Keratinocyte (primary cell): ENCODE measurements at regions not wholly inside any gene's neighbourhood (a gene's known extent, or its start where the extent isn't known, plus 50 kb on each side); places are given as distances from the start of the nearest gene placed in this dataset.

Source experiments
- DNase-seq: peaks from one replicate; pipeline ENCODE4 v3.0.0-alpha.2; 2011; ENCODE audit warnings: low read depth, missing footprints, low spot score
- FAIRE-seq: peaks from 2 replicates; lab custom pipeline; 2011; peaks lifted over from hg19 to GRCh38; lab: Jason Lieb, UNC
- H2AFZ ChIP-seq: 2 replicates; pipeline ENCODE4 v1.6.0; 2012; ENCODE audit warnings: low read length, control low read depth, inconsistent platforms; ENCODE audit not compliant: control insufficient read depth
- H3K27ac ChIP-seq: 2 replicates; pipeline ENCODE4 v1.5.1; 2011; ENCODE audit warnings: low read length; ENCODE audit not compliant: control insufficient read depth, insufficient read depth
- H3K27me3 ChIP-seq: 3 replicates; pipeline ENCODE4 v1.6.0; 2011; ENCODE audit warnings: low read length; ENCODE audit not compliant: control insufficient read depth, insufficient read depth; ENCODE audit errors: extremely low read depth
- H3K36me3 ChIP-seq, 2 experiments: 2 replicates in 1 of 2; 3 replicates in 1 of 2; pipeline ENCODE4 v1.5.1; 2011; ENCODE audit warnings: low read length in 2 of 2, mild to moderate bottlenecking in 1 of 2; ENCODE audit not compliant: control insufficient read depth in 2 of 2, insufficient read depth in 2 of 2; ENCODE audit errors: extremely low read depth in 1 of 2
- H3K4me1 ChIP-seq: 3 replicates; pipeline ENCODE4 v1.5.1; 2011; ENCODE audit warnings: low read length; ENCODE audit not compliant: control insufficient read depth, insufficient read depth; ENCODE audit errors: extremely low read depth
- H3K4me2 ChIP-seq: 3 replicates; pipeline ENCODE4 v1.6.0; 2011; ENCODE audit warnings: low read depth, low read length; ENCODE audit not compliant: control insufficient read depth, insufficient read depth; ENCODE audit errors: extremely low read depth
- H3K4me3 ChIP-seq, 3 experiments: fragments of 200-600 bp in 1 of 3; sonication (generic) in 1 of 3; 2 replicates in 2 of 3; 3 replicates in 1 of 3; pipeline ENCODE4 v1.5.1; 2011 to 2016; ENCODE audit warnings: low read length in 3 of 3, mild to moderate bottlenecking in 3 of 3, control low read depth in 2 of 3, inconsistent platforms in 1 of 3, low read depth in 1 of 3, mixed read lengths in 1 of 3, mixed run types in 1 of 3, moderate library complexity in 1 of 3; ENCODE audit not compliant: control insufficient read depth in 2 of 3, insufficient read depth in 2 of 3; ENCODE audit errors: extremely low read depth in 1 of 3
- H3K79me2 ChIP-seq: 2 replicates; pipeline ENCODE4 v1.6.0; 2012; ENCODE audit warnings: low read length; ENCODE audit not compliant: control insufficient read depth, insufficient read depth
- H3K9ac ChIP-seq: 3 replicates; pipeline ENCODE4 v1.6.0; 2011; ENCODE audit warnings: low read length; ENCODE audit not compliant: control insufficient read depth, insufficient read depth; ENCODE audit errors: extremely low read depth
- H3K9me1 ChIP-seq: 3 replicates; pipeline ENCODE4 v1.6.0; 2011; ENCODE audit warnings: low read length; ENCODE audit not compliant: control insufficient read depth, insufficient read depth; ENCODE audit errors: extremely low read depth
- H3K9me3 ChIP-seq: 2 replicates; pipeline ENCODE4 v1.5.1; 2012; ENCODE audit warnings: low read depth, low read length; ENCODE audit not compliant: control insufficient read depth
- H4K20me1 ChIP-seq: 3 replicates; pipeline ENCODE4 v1.6.0; 2011; ENCODE audit warnings: low read length; ENCODE audit not compliant: control insufficient read depth, insufficient read depth; ENCODE audit errors: extremely low read depth
- EZH2 ChIP-seq: IDR thresholded peaks from one replicate; pipeline ENCODE4 v1.6.1; 2012; ENCODE audit warnings: inconsistent platforms, mild to moderate bottlenecking, low read length, moderate library complexity
- dilution Hi-C: fragments of 300-500 bp; cut with MboI; formaldehyde crosslinking; loops from one replicate; pipeline ENCODE4 v1.7.0; 2020; ENCODE audit warnings: low sequenced_read_pairs; ENCODE audit not compliant: extremely low pct_ligation_motif_present
- TF ChIP-seq, protein P1 (sequence below), 3 experiments: IDR thresholded peaks in 1 of 3; conservative IDR thresholded peaks in 1 of 3; optimal IDR thresholded peaks in 1 of 3; 2 replicates in 2 of 3; 3 replicates in 1 of 3; pipeline versions ENCODE3 to v1.5.1; 2011; ENCODE audit warnings: low read length in 3 of 3, mild to moderate bottlenecking in 3 of 3, moderate library complexity in 2 of 3, control low read depth in 1 of 3, inconsistent platforms in 1 of 3; ENCODE audit not compliant: insufficient read depth in 2 of 3; ENCODE audit errors: extremely low read depth in 1 of 3

DNA sequence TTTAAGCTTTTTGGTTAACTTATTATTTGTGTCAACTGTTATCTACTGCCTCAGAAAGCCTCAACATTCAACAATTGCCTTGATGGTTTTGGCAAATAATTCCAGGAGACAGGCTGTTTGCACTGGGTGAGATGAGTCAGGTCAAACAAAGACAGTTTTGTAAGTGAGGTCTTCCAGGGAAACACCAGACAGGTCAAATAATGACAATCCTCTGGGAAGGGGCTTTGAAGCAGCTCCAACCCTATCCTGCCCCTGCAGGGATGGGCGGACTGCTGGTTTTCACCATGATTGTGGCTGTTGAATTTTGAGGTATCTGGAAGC is 79.4 kb upstream of the PRR23E start:
- no peak overlapping the region for H3K27ac ChIP-seq
- H3K9ac ChIP-seq = no peak overlapping the region
- H3K4me2 ChIP-seq = no peak overlapping the region
- H3K4me3 ChIP-seq = no peak overlapping the region
- no peaks in the 10 kb centered on the region for H3K79me2 ChIP-seq
- no peaks in the 10 kb centered on the region for H4K20me1 ChIP-seq
- no peaks in the 10 kb centered on the region for H3K27me3 ChIP-seq
- peaks cover 2% of the 10 kb centered on the region for H3K9me3 ChIP-seq
- no peaks in the 10 kb centered on the region for H3K36me3 ChIP-seq
- no peaks in the 10 kb centered on the region for H3K4me1 ChIP-seq
- FAIRE-seq = no peak
- no peak overlapping the region for H2AFZ ChIP-seq
- no peaks in the 10 kb centered on the region for H3K9me1 ChIP-seq
- dilution Hi-C loops = no loop called here
- DNase-seq = no peak
- TF ChIP-seq, protein P1, sequence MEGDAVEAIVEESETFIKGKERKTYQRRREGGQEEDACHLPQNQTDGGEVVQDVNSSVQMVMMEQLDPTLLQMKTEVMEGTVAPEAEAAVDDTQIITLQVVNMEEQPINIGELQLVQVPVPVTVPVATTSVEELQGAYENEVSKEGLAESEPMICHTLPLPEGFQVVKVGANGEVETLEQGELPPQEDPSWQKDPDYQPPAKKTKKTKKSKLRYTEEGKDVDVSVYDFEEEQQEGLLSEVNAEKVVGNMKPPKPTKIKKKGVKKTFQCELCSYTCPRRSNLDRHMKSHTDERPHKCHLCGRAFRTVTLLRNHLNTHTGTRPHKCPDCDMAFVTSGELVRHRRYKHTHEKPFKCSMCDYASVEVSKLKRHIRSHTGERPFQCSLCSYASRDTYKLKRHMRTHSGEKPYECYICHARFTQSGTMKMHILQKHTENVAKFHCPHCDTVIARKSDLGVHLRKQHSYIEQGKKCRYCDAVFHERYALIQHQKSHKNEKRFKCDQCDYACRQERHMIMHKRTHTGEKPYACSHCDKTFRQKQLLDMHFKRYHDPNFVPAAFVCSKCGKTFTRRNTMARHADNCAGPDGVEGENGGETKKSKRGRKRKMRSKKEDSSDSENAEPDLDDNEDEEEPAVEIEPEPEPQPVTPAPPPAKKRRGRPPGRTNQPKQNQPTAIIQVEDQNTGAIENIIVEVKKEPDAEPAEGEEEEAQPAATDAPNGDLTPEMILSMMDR (optimal IDR thresholded peaks at IDR 0.05 in 1 of 3, IDR thresholded peaks at IDR 0.05 in 1 of 3, conservative IDR thresholded peaks at IDR 0.05 in 1 of 3; ENCODE audit: extremely low read depth in 1 of 3, insufficient read depth in 2 of 3, low read length in 3 of 3) = no peak
- TF ChIP-seq EZH2 = no peak

- TF ChIP-seq EZH2 = no peak
- TF ChIP-seq, protein P1 (optimal IDR thresholded peaks at IDR 0.05 in 1 of 3, IDR thresholded peaks at IDR 0.05 in 1 of 3, conservative IDR thresholded peaks at IDR 0.05 in 1 of 3; ENCODE audit: extremely low read depth in 1 of 3, insufficient read depth in 2 of 3, low read length in 3 of 3) = no peak
- dilution Hi-C loops = no loop called here
- Histone ChIP-seq H3K79me2 (no peaks in the 10 kb centered on the region), H3K36me3 (no peaks in the 10 kb centered on the region), H4K20me1 (no peaks in the 10 kb centered on the region), H3K9me3 (no peaks in the 10 kb centered on the region), H3K4me3 (no peak overlapping the region), H3K27me3 (no peaks in the 10 kb centered on the region), H3K4me2 (no peak overlapping the region), H3K27ac (no peak overlapping the region), H3K9me1 (no peaks in the 10 kb centered on the region), H3K4me1 (no peaks in the 10 kb centered on the region), H2AFZ (no peak overlapping the region), H3K9ac (no peak overlapping the region)
- DNase-seq (no peak), FAIRE-seq (no peak)
Observed at GRCh38 chr3:127114337-127115070, 78.4 kb upstream of the PRR23E start.
